ENCODE measurements at regions not wholly inside any gene's neighbourhood (a gene's known extent, or its start where the extent isn't known, plus 50 kb on each side); places are given as distances from the start of the nearest gene placed in this dataset.

DNA sequence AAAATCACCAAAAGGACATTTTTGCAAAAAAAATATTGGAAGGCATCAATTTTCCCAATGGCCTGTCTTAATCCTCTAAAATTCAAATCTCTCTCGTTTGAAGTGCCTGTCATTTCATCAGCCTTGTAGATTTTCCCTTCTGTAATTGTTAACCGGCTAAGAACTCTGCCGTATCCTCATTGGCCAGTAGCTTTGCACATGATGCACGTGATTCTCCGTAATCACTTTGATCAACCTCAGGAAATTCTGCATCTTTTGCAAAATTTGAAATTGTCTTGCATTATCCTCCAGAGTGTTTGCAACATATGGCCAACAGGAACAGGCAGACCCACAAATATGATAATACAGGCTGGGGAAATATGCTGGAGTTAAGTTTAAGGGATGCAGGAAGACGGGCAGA, 184.2 kb upstream of the RPL38 start:
- CTCF ChIA-PET: no interaction called here
- H3K4me3 Mint-ChIP-seq: no peak overlapping the region
- no peak overlapping the region for H3K4me2 ChIP-seq (replicated peaks; ENCODE audit: low read depth, low read length, poor library complexity, severe bottlenecking)
- H3K79me2 ChIP-seq (ENCODE audit: control insufficient read depth, insufficient read depth, low read length): no peaks in the 10 kb centered on the region
- no peak overlapping the region for H3K27ac ChIP-seq (ENCODE audit: low read length in 2 of 2)
- H3K9me3 Mint-ChIP-seq (ENCODE audit: insufficient read depth): no peaks in the 10 kb centered on the region
- H3K9me3 ChIP-seq (ENCODE audit: control extremely low read depth in 1 of 3, control insufficient read depth in 2 of 3, insufficient read depth in 1 of 3, low read length in 2 of 3): peaks cover 0 to 6% (median 0%) of the 10 kb centered on the region in 3 donors
- ATAC-seq (ENCODE audit: low read depth): no peak
- H3K4me3 ChIP-seq (ENCODE audit: control extremely low read depth in 1 of 5, extremely low read depth in 1 of 5, insufficient read depth in 1 of 5, low read depth in 2 of 5, low read length in 4 of 5): no peak overlapping the region
- no peak overlapping the region for H2AFZ ChIP-seq (ENCODE audit: insufficient read depth, low read depth, low read length, poor library complexity, severe bottlenecking)
- H3K4me1 ChIP-seq (ENCODE audit: control insufficient read depth in 2 of 2, insufficient read depth in 2 of 2, low read length in 2 of 2): no peaks in the 10 kb centered on the region
- H3K9ac ChIP-seq (ENCODE audit: low read length): no peak overlapping the region
- peaks cover 17% of the 10 kb centered on the region for H3K27me3 Mint-ChIP-seq
- no peaks in the 10 kb centered on the region for H3K36me3 ChIP-seq (replicated peaks in 1 of 2; ENCODE audit: control extremely low read depth in 1 of 2, control insufficient read depth in 1 of 2, extremely low read depth in 1 of 2, insufficient read depth in 2 of 2, low read length in 1 of 2)
- POLR2A ChIA-PET: no interaction called here
- no peak for DNase-seq
- 83% methylated on average over 6 of the region's 6 CpGs for WGBS (ENCODE audit: insufficient coverage)
- intact Hi-C loops (cut with micrococcal nuclease): no loop called here
- TF ChIP-seq EZH2 (IDR thresholded peaks at IDR 0.05; ENCODE audit: borderline replicate concordance, insufficient read depth, low read depth, low read length, poor library complexity, severe bottlenecking): no peak
- TF ChIP-seq, protein P1, sequence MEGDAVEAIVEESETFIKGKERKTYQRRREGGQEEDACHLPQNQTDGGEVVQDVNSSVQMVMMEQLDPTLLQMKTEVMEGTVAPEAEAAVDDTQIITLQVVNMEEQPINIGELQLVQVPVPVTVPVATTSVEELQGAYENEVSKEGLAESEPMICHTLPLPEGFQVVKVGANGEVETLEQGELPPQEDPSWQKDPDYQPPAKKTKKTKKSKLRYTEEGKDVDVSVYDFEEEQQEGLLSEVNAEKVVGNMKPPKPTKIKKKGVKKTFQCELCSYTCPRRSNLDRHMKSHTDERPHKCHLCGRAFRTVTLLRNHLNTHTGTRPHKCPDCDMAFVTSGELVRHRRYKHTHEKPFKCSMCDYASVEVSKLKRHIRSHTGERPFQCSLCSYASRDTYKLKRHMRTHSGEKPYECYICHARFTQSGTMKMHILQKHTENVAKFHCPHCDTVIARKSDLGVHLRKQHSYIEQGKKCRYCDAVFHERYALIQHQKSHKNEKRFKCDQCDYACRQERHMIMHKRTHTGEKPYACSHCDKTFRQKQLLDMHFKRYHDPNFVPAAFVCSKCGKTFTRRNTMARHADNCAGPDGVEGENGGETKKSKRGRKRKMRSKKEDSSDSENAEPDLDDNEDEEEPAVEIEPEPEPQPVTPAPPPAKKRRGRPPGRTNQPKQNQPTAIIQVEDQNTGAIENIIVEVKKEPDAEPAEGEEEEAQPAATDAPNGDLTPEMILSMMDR (IDR thresholded peaks at IDR 0.05): no peak
- no peaks in the 10 kb centered on the region for H3K27me3 ChIP-seq (replicated peaks in 1 of 4; ENCODE audit: control extremely low read depth in 1 of 4, control insufficient read depth in 3 of 4, insufficient read depth in 4 of 4, low read length in 3 of 4)
- no peaks in the 10 kb centered on the region for H4K20me1 ChIP-seq (ENCODE audit: control insufficient read depth, insufficient read depth, low read length, poor library complexity, severe bottlenecking)
- H3K27ac Mint-ChIP-seq: no peak overlapping the region
- no peaks in the 10 kb centered on the region for H3K4me1 Mint-ChIP-seq

DNA sequence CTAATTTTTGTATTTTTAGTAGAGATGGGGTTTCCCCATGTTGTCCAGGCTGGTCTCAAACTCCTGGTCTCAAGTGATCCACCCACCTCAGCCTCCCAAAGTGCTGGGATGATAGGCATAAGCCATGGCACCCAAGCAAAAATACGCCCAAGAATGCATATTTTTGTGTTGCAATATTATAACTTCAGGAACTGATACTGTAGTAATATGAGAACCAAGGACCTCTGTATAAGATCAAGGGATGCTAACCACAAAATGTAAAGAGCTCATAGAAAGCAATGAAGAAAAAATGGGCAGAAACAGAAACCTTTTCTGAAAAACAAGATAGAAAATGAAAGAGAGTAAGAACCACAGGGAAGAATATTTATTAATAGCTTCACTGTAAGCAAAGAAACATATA, 183.6 kb upstream of the RPL38 start:
- ChIA-PET CTCF (no interaction called here), POLR2A (no interaction called here)
- no peak overlapping the region for H3K27ac ChIP-seq (ENCODE audit: low read length in 2 of 2)
- no peaks in the 10 kb centered on the region for H3K9me3 Mint-ChIP-seq (ENCODE audit: insufficient read depth)
- H3K4me1 ChIP-seq (ENCODE audit: control insufficient read depth in 2 of 2, insufficient read depth in 2 of 2, low read length in 2 of 2): no peaks in the 10 kb centered on the region
- ATAC-seq (ENCODE audit: low read depth) (no peak), DNase-seq (no peak)
- no peak overlapping the region for H3K4me3 ChIP-seq (ENCODE audit: control extremely low read depth in 1 of 5, extremely low read depth in 1 of 5, insufficient read depth in 1 of 5, low read depth in 2 of 5, low read length in 4 of 5)
- no CpG with 5 or more reads among the region's 1 CpG for WGBS (ENCODE audit: insufficient coverage)
- no peak overlapping the region for H2AFZ ChIP-seq (ENCODE audit: insufficient read depth, low read depth, low read length, poor library complexity, severe bottlenecking)
- no peaks in the 10 kb centered on the region for H4K20me1 ChIP-seq (ENCODE audit: control insufficient read depth, insufficient read depth, low read length, poor library complexity, severe bottlenecking)
- H3K9me3 ChIP-seq (ENCODE audit: control extremely low read depth in 1 of 3, control insufficient read depth in 2 of 3, insufficient read depth in 1 of 3, low read length in 2 of 3): peaks cover 0 to 6% (median 0%) of the 10 kb centered on the region in 3 donors
- H3K36me3 ChIP-seq (replicated peaks in 1 of 2; ENCODE audit: control extremely low read depth in 1 of 2, control insufficient read depth in 1 of 2, extremely low read depth in 1 of 2, insufficient read depth in 2 of 2, low read length in 1 of 2): no peaks in the 10 kb centered on the region
- no peak overlapping the region for H3K9ac ChIP-seq (ENCODE audit: low read length)
- no peaks in the 10 kb centered on the region for H3K4me1 Mint-ChIP-seq
- intact Hi-C loops (cut with micrococcal nuclease): no loop called here
- no peak overlapping the region for H3K4me2 ChIP-seq (replicated peaks; ENCODE audit: low read depth, low read length, poor library complexity, severe bottlenecking)
- no peak overlapping the region for H3K27ac Mint-ChIP-seq
- peaks cover 17% of the 10 kb centered on the region for H3K27me3 Mint-ChIP-seq
- no peak overlapping the region for H3K4me3 Mint-ChIP-seq
- TF ChIP-seq, protein P1 (IDR thresholded peaks at IDR 0.05): no peak
- no peak for TF ChIP-seq EZH2 (IDR thresholded peaks at IDR 0.05; ENCODE audit: borderline replicate concordance, insufficient read depth, low read depth, low read length, poor library complexity, severe bottlenecking)
- H3K27me3 ChIP-seq (replicated peaks in 1 of 4; ENCODE audit: control extremely low read depth in 1 of 4, control insufficient read depth in 3 of 4, insufficient read depth in 4 of 4, low read length in 3 of 4): no peaks in the 10 kb centered on the region
- H3K79me2 ChIP-seq (ENCODE audit: control insufficient read depth, insufficient read depth, low read length): no peaks in the 10 kb centered on the region

All from B cell (primary cell).